ACHN (cell line): ENCODE measurements at regions not wholly inside any gene's neighbourhood (a gene's known extent, or its start where the extent isn't known, plus 50 kb on each side); places are given as distances from the start of the nearest gene placed in this dataset.

Experiments used
- DNase-seq: peaks from one replicate; pipeline ENCODE4 v3.0.0-alpha.2; 2015
- in situ Hi-C: cut with HindIII; loops from 2 replicates; pipeline ENCODE4 v1.10.0; 2017; ENCODE audit warnings: low sequenced_read_pairs, low pct_ligation_motif_present, low pct_unique_long_range_greater_than_20kb

GRCh38 chr2:43116988-43117387 is 109.4 kb downstream of the ZFP36L2 start:
- in situ Hi-C loops, result no loop called here
- no peak for DNase-seq

GRCh38 chr2:43115881-43116280 is 110.5 kb downstream of the ZFP36L2 start:
- no peak for DNase-seq
- in situ Hi-C loops, result no loop called here

- in situ Hi-C loops, result no loop called here
- no peak for DNase-seq
Measured at GRCh38 chr2:43114210-43114609, 112.2 kb downstream of the ZFP36L2 start.

GRCh38 chr2:43111788-43112554 is 114.4 kb downstream of the ZFP36L2 start:
- no peak for DNase-seq
- in situ Hi-C loops, result no loop called here

- no peak for DNase-seq
- in situ Hi-C loops, result no loop called here
Measured at GRCh38 chr2:43110442-43110871, 115.9 kb downstream of the ZFP36L2 start.

GRCh38 chr2:43109261-43109743 is 117.1 kb downstream of the ZFP36L2 start:
- in situ Hi-C loops, result no loop called here
- no peak for DNase-seq

GRCh38 chr2:43107679-43108078 is 118.7 kb downstream of the ZFP36L2 start:
- in situ Hi-C loops, result no loop called here
- DNase-seq, result no peak

GRCh38 chr2:43106559-43107527 is 119.6 kb downstream of the ZFP36L2 start:
- DNase-seq, result no peak
- in situ Hi-C loops, result no loop called here

GRCh38 chr2:43105586-43106558 is 120.5 kb downstream of the ZFP36L2 start:
- in situ Hi-C loops, result no loop called here
- peak; percentile 27 for DNase-seq

GRCh38 chr2:43104763-43105162 is 121.6 kb downstream of the ZFP36L2 start:
- no peak for DNase-seq
- in situ Hi-C loops, result no loop called here

- no peak for DNase-seq
- in situ Hi-C loops, result no loop called here
Measured at GRCh38 chr2:43104106-43104505, 122.3 kb downstream of the ZFP36L2 start.

- DNase-seq, result no peak
- in situ Hi-C loops, result no loop called here
Measured at GRCh38 chr2:43103093-43103404, 123.4 kb downstream of the ZFP36L2 start.

- in situ Hi-C loops, result no loop called here
- DNase-seq, result no peak
Measured at GRCh38 chr2:43102366-43103092, 123.9 kb downstream of the ZFP36L2 start.

- in situ Hi-C loops, result no loop called here
- DNase-seq, result no peak
Measured at GRCh38 chr2:43101751-43102150, 124.7 kb downstream of the ZFP36L2 start.

- in situ Hi-C loops, result no loop called here
- DNase-seq, result peak; percentile 34
Measured at GRCh38 chr2:43100883-43101662, 125.3 kb downstream of the ZFP36L2 start.

- DNase-seq, result no peak
- in situ Hi-C loops, result no loop called here
Measured at GRCh38 chr2:43100362-43100882, 126.0 kb downstream of the ZFP36L2 start.

- in situ Hi-C loops, result no loop called here
- no peak for DNase-seq
Measured at GRCh38 chr2:43099797-43100196, 126.6 kb downstream of the ZFP36L2 start.
